ENCODE measurements at regions not wholly inside any gene's neighbourhood (a gene's known extent, or its start where the extent isn't known, plus 50 kb on each side); places are given as distances from the start of the nearest gene placed in this dataset.

DNA sequence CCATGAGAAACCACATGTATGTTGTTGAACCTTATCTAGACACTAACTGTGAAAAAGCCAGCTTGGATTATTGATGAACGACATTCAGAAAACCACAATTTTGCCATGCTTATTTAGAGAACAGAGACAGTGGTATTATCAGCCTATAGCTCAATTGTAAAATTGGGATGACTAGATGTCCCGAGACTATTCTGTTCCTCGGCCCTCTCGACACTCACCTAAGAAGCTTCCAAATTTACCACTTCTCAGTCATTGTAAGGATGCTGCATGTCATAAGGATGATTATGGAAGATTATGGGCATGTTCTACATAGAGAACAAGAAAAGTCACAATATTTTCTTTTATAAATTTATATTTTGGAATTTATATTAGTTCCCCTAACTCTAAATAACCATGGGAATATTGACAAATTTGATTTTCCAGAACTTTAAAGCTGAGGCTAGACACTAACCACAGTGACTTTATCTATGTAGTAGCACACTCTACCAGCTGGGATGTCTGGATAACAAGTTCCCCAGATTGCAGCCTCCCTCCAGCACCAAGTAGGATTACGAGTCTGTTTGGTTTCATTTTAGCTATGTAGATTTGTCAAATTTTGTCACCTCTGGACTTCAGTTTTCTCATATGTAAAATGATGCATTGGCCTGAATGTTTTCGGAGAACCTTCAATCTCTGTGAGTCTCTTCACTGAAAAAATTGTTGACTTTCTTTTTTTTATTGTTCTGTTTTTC is 513.6 kb downstream of the IRS2 start:
- H3K79me2 ChIP-seq (ENCODE audit: control insufficient read depth, insufficient read depth, low read length) = peaks cover 13% of the 10 kb centered on the region
- DNase-seq (ENCODE audit: low read depth, low spot score) (no peak), FAIRE-seq (no peak)
- peak overlapping the region; percentile 90 for H3K4me2 ChIP-seq (ENCODE audit: control insufficient read depth, extremely low read depth, insufficient read depth, low read depth, low read length)
- H3K4me1 ChIP-seq (ENCODE audit: control insufficient read depth, extremely low read depth, insufficient read depth, low read length) = peaks cover 25% of the 10 kb centered on the region
- TF ChIP-seq EZH2 (IDR thresholded peaks at IDR 0.05; ENCODE audit: low read length) = no peak
- TF ChIP-seq, protein P1, sequence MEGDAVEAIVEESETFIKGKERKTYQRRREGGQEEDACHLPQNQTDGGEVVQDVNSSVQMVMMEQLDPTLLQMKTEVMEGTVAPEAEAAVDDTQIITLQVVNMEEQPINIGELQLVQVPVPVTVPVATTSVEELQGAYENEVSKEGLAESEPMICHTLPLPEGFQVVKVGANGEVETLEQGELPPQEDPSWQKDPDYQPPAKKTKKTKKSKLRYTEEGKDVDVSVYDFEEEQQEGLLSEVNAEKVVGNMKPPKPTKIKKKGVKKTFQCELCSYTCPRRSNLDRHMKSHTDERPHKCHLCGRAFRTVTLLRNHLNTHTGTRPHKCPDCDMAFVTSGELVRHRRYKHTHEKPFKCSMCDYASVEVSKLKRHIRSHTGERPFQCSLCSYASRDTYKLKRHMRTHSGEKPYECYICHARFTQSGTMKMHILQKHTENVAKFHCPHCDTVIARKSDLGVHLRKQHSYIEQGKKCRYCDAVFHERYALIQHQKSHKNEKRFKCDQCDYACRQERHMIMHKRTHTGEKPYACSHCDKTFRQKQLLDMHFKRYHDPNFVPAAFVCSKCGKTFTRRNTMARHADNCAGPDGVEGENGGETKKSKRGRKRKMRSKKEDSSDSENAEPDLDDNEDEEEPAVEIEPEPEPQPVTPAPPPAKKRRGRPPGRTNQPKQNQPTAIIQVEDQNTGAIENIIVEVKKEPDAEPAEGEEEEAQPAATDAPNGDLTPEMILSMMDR (optimal IDR thresholded peaks at IDR 0.05 in 1 of 3, IDR thresholded peaks at IDR 0.05 in 1 of 3, conservative IDR thresholded peaks at IDR 0.05 in 1 of 3; ENCODE audit: extremely low read depth in 1 of 3, insufficient read depth in 2 of 3, low read length in 3 of 3) = no peak
- peak overlapping the region; percentile 38 to 83 (median 74) for H3K4me3 ChIP-seq (ENCODE audit: control insufficient read depth in 2 of 3, extremely low read depth in 1 of 3, insufficient read depth in 2 of 3, low read depth in 1 of 3, low read length in 3 of 3)
- H3K36me3 ChIP-seq (ENCODE audit: control insufficient read depth in 2 of 2, extremely low read depth in 1 of 2, insufficient read depth in 2 of 2, low read length in 2 of 2) = peaks cover 0 to 6% of the 10 kb centered on the region in 2 experiments
- H3K27me3 ChIP-seq (ENCODE audit: control insufficient read depth, extremely low read depth, insufficient read depth, low read length) = no peaks in the 10 kb centered on the region
- dilution Hi-C loops (cut with MboI; ENCODE audit: extremely low pct_ligation_motif_present, low sequenced_read_pairs) = no loop called here
- H2AFZ ChIP-seq (ENCODE audit: control insufficient read depth, low read length) = no peak overlapping the region
- no peaks in the 10 kb centered on the region for H3K9me3 ChIP-seq (ENCODE audit: control insufficient read depth, low read depth, low read length)
- H3K27ac ChIP-seq (ENCODE audit: control insufficient read depth, insufficient read depth, low read length) = peak overlapping the region; percentile 88
- H4K20me1 ChIP-seq (ENCODE audit: control insufficient read depth, extremely low read depth, insufficient read depth, low read length) = no peaks in the 10 kb centered on the region
- H3K9ac ChIP-seq (ENCODE audit: control insufficient read depth, extremely low read depth, insufficient read depth, low read length) = peak overlapping the region; percentile 79
- H3K9me1 ChIP-seq (ENCODE audit: control insufficient read depth, extremely low read depth, insufficient read depth, low read length) = no peaks in the 10 kb centered on the region

DNA sequence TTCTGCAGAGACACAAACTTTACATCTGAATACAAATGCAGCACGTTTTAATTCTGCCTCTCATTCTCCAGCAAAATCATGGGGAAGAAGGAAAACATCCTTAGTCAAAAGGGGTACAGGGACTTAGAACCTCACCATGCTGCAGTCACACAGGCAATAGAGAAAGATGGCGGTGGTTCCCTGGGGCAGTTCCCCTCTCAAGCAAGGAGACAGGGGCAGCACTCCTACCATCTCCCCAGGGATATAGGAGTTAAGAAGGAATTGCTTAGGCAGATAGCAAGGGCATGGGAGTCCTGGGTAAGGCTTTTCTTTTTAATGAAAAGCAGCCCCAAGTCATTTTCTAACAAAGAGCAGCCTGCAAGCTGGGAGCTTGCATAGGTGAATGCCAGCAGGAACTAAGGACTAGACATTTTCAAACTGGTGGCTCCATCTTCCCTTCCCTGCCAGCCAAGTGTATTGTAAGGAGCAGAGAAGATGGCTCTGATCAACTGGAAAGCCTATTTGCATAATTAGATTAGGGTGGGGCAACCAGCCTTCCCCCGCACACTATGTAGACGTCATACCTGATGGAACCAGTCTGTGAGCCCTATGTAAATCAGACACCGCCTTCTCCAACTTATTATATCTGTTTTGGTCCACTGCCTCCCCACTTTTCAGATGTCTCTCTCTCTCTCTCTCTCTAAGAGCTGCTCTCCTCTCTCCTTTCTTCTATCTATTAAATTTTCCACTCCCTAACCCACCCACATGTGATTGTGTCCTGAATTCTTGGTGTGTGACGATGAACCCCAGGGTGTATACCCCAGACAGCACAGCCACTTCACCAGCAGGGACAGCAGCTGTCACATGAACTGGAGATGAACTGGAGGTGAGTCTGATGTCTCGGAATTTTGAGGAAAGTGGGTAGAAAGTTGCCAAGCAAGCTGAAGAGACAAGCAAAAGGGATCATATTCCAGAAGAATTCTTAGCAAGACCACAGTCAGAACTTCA is 514.5 kb downstream of the IRS2 start:
- Histone ChIP-seq H4K20me1 (ENCODE audit: control insufficient read depth, extremely low read depth, insufficient read depth, low read length) (no peaks in the 10 kb centered on the region), H3K4me1 (ENCODE audit: control insufficient read depth, extremely low read depth, insufficient read depth, low read length) (peaks cover 25% of the 10 kb centered on the region), H3K9me1 (ENCODE audit: control insufficient read depth, extremely low read depth, insufficient read depth, low read length) (no peaks in the 10 kb centered on the region), H3K36me3 (ENCODE audit: control insufficient read depth in 2 of 2, extremely low read depth in 1 of 2, insufficient read depth in 2 of 2, low read length in 2 of 2) (peaks cover 0 to 6% of the 10 kb centered on the region in 2 experiments), H3K4me3 (ENCODE audit: control insufficient read depth in 2 of 3, extremely low read depth in 1 of 3, insufficient read depth in 2 of 3, low read depth in 1 of 3, low read length in 3 of 3) (peak overlapping the region; percentile 38 to 83 (median 74)), H3K9ac (ENCODE audit: control insufficient read depth, extremely low read depth, insufficient read depth, low read length) (peak overlapping the region; percentile 79), H3K4me2 (ENCODE audit: control insufficient read depth, extremely low read depth, insufficient read depth, low read depth, low read length) (peak overlapping the region; percentile 90), H3K27ac (ENCODE audit: control insufficient read depth, insufficient read depth, low read length) (peak overlapping the region; percentile 88), H3K27me3 (ENCODE audit: control insufficient read depth, extremely low read depth, insufficient read depth, low read length) (no peaks in the 10 kb centered on the region), H3K79me2 (ENCODE audit: control insufficient read depth, insufficient read depth, low read length) (peaks cover 15% of the 10 kb centered on the region), H3K9me3 (ENCODE audit: control insufficient read depth, low read depth, low read length) (no peaks in the 10 kb centered on the region), H2AFZ (ENCODE audit: control insufficient read depth, low read length) (no peak overlapping the region)
- DNase-seq (ENCODE audit: low read depth, low spot score) = no peak
- dilution Hi-C loops (cut with MboI; ENCODE audit: extremely low pct_ligation_motif_present, low sequenced_read_pairs) = no loop called here
- no peak for TF ChIP-seq EZH2 (IDR thresholded peaks at IDR 0.05; ENCODE audit: low read length)
- TF ChIP-seq, protein P1 (optimal IDR thresholded peaks at IDR 0.05 in 1 of 3, IDR thresholded peaks at IDR 0.05 in 1 of 3, conservative IDR thresholded peaks at IDR 0.05 in 1 of 3; ENCODE audit: extremely low read depth in 1 of 3, insufficient read depth in 2 of 3, low read length in 3 of 3) = peak in 1 of 3 experiments; percentile 9
- FAIRE-seq = peak; percentile 94
